ENCODE measurements at regions not wholly inside any gene's neighbourhood (a gene's known extent, or its start where the extent isn't known, plus 50 kb on each side); places are given as distances from the start of the nearest gene placed in this dataset.

GRCh38 chr4:138097912-138098600 is 144.1 kb downstream of the SLC7A11 start:
- TF ChIP-seq CTCF (IDR thresholded peaks at IDR 0.05; ENCODE audit: poor library complexity, severe bottlenecking): no peak
- Histone ChIP-seq H3K9me3 (ENCODE audit: severe bottlenecking) (no peaks in the 10 kb centered on the region), H3K4me3 (ENCODE audit: severe bottlenecking) (no peak overlapping the region), H3K36me3 (ENCODE audit: low read depth) (no peaks in the 10 kb centered on the region), H3K27me3 (ENCODE audit: insufficient read depth, poor library complexity, severe bottlenecking) (no peaks in the 10 kb centered on the region), H3K27ac (ENCODE audit: poor library complexity, severe bottlenecking) (no peak overlapping the region), H3K4me1 (ENCODE audit: insufficient read depth, poor library complexity, severe bottlenecking) (no peaks in the 10 kb centered on the region)
- DNase-seq (ENCODE audit: low spot score) (no peak), ATAC-seq (ENCODE audit: low read depth) (no peak)

GRCh38 chr4:138096384-138097062 is 145.6 kb downstream of the SLC7A11 start:
- Histone ChIP-seq H3K9me3 (ENCODE audit: severe bottlenecking) (no peaks in the 10 kb centered on the region), H3K4me1 (ENCODE audit: insufficient read depth, poor library complexity, severe bottlenecking) (no peaks in the 10 kb centered on the region), H3K36me3 (ENCODE audit: low read depth) (no peaks in the 10 kb centered on the region), H3K4me3 (ENCODE audit: severe bottlenecking) (no peak overlapping the region), H3K27ac (ENCODE audit: poor library complexity, severe bottlenecking) (no peak overlapping the region), H3K27me3 (ENCODE audit: insufficient read depth, poor library complexity, severe bottlenecking) (no peaks in the 10 kb centered on the region)
- DNase-seq (ENCODE audit: low spot score): no peak
- TF ChIP-seq CTCF (IDR thresholded peaks at IDR 0.05; ENCODE audit: poor library complexity, severe bottlenecking): no peak
- no peak for ATAC-seq (ENCODE audit: low read depth)

GRCh38 chr4:138095378-138095777 is 146.8 kb downstream of the SLC7A11 start:
- ATAC-seq (ENCODE audit: low read depth): no peak
- TF ChIP-seq CTCF (IDR thresholded peaks at IDR 0.05; ENCODE audit: poor library complexity, severe bottlenecking): no peak

GRCh38 chr4:138092060-138092459 is 150.1 kb downstream of the SLC7A11 start:
- no peaks in the 10 kb centered on the region for H3K9me3 ChIP-seq (ENCODE audit: severe bottlenecking)
- H3K27me3 ChIP-seq (ENCODE audit: insufficient read depth, poor library complexity, severe bottlenecking): no peaks in the 10 kb centered on the region
- H3K4me3 ChIP-seq (ENCODE audit: severe bottlenecking): no peak overlapping the region
- no peaks in the 10 kb centered on the region for H3K4me1 ChIP-seq (ENCODE audit: insufficient read depth, poor library complexity, severe bottlenecking)
- TF ChIP-seq CTCF (IDR thresholded peaks at IDR 0.05; ENCODE audit: poor library complexity, severe bottlenecking): peak; percentile 30
- no peak for DNase-seq (ENCODE audit: low spot score)
- H3K27ac ChIP-seq (ENCODE audit: poor library complexity, severe bottlenecking): no peak overlapping the region
- no peak for ATAC-seq (ENCODE audit: low read depth)
- H3K36me3 ChIP-seq (ENCODE audit: low read depth): no peaks in the 10 kb centered on the region

More at GRCh38 chr4:138095378-138095777, 146.8 kb downstream of the SLC7A11 start:
- no peak overlapping the region for H3K27ac ChIP-seq (ENCODE audit: poor library complexity, severe bottlenecking)
- H3K36me3 ChIP-seq (ENCODE audit: low read depth): no peaks in the 10 kb centered on the region
- no peaks in the 10 kb centered on the region for H3K9me3 ChIP-seq (ENCODE audit: severe bottlenecking)
- no peak for DNase-seq (ENCODE audit: low spot score)
- no peaks in the 10 kb centered on the region for H3K27me3 ChIP-seq (ENCODE audit: insufficient read depth, poor library complexity, severe bottlenecking)
- H3K4me1 ChIP-seq (ENCODE audit: insufficient read depth, poor library complexity, severe bottlenecking): no peaks in the 10 kb centered on the region
- no peak overlapping the region for H3K4me3 ChIP-seq (ENCODE audit: severe bottlenecking)

Measured in RWPE2 (cell line).